AML-193 (cell line): ENCODE measurements at regions not wholly inside any gene's neighbourhood (a gene's known extent, or its start where the extent isn't known, plus 50 kb on each side); places are given as distances from the start of the nearest gene placed in this dataset.
"Not testable (repeated sequence)": the region's sequence is repeated elsewhere in the genome, so short reads cannot be mapped to it uniquely, and the experiment has no call there.

Experiments
- DNase-seq, 2 experiments: peaks; one replicate each; lab custom pipeline; 2025; lab: John Stamatoyannopoulos, UW

DNA sequence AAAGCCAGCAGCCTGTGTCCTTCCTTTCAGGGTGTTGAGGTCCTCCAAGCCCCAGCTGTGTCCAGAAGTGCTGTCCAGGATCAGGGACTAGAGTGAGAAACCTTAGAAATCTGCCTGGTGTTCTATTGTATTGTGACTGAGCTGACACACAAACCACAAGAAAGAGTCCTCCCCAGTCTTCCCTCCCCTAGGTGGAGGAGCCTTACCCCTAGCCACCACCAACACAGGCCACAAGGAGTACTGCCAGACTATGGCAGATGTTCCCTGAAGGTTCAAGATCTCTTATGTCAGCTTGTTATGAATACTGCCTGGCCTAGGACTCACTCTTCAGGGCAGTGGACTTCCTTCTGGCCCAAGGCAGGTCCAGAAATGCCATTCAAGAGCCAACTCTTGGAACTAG is 514.1 kb upstream of the PITX2 start:
- no peak for DNase-seq

GRCh38 chr4:111143510-111143909 is 520.6 kb upstream of the PITX2 start:
- DNase-seq = no peak

DNA sequence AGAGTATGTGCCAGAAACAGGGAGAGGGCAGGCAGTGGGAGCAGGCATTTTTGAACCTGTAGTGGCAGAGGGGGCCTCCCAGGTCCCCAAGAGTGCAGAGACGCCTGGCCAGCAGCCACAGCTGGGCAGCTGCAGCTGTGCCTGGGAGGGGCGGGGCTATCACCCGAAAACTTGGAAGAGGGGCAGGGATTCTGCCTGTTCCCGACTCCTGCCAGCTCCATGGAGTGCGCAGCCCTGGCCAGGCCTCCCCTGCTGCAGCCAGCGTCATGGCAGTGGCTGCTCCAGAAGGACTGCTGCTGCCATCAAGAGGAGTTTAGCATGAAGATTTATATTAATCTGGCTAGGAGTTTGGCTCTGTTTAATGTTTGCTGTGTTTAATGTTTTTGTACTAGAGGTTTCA is 532.1 kb upstream of the PITX2 start:
- DNase-seq = no peak

DNA sequence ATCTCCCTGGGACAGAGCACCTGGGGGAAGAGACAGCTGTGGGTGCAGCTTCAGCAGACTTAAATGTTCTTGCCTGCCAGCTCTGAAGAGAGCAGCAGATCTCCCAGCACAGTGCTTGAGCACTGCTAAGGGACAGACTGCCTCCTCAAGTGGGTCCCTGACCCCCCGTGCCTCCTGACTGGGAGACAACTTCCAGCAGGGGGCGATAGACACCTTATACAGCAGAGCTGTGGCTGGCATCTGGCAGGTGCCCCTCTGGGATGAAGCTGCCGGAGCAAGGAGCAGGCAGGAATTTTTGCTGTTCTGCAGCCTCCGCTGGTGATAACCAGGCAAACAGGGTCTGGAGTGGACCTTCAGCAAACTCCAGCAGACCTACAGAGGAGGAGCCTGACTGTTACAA is 541.7 kb upstream of the PITX2 start:
- not testable (repeated sequence) for DNase-seq

DNA sequence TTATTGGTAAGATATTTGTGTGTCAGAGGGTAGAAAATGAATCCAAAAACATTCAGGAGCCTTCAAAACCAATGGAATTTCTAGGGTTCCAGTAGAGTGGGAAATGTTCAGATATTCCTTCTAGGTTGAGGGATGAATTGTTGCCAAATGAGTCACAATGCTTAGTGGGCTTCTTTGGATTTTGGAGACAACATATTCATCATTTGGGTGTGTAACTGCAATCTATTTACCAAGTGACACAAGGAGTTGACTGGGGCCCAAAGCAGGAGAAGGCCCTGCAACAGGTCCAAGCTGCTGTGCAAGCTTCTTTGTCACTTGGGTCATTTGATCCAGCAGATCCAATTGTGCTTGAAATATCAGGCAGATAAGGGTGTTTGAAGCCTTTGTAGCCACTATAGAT is 551.5 kb upstream of the PITX2 start:
- no peak for DNase-seq

GRCh38 chr4:111178231-111178630 is 555.4 kb upstream of the PITX2 start:
- no peak for DNase-seq

DNA sequence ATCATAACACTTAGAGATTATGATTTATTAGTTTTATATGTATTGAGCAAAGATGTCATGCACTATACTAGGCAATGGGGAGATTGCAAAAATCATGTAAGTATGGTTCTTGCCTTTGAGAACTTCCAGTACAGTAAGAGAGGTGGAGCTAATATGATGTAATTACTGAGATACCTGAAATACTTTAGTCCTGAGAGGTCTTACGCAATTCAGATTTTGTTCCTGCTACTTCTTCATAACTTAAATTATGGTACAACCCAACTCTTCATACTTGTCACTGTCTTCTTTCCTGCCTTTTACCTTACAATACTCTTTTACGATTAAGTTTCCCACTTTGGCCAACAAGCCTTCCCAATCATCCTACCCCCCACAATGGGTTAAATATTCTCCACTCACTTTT is 564.2 kb upstream of the PITX2 start:
- DNase-seq = no peak

- no peak for DNase-seq
Observed at GRCh38 chr4:111198446-111198845, 575.6 kb upstream of the PITX2 start.

DNA sequence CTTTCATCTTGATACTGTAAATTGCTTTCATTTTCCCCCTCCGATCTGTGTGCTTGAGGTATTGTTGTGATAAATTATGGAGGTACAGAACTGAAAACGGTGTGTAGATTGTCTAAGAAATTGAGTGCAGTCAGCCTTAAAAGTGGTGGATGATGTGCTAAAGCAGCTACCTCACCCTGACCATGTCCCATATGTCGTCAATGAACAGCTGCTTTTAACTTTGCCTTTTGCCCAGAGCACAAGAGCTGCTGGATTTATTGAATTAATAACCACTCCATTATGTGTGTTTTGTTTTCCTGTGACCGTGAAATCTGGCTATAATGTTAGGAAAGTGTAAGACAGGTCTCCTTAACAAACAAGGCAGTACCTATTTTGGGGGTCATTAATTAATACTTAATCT is 581.9 kb upstream of the PITX2 start:
- DNase-seq = no peak

DNA sequence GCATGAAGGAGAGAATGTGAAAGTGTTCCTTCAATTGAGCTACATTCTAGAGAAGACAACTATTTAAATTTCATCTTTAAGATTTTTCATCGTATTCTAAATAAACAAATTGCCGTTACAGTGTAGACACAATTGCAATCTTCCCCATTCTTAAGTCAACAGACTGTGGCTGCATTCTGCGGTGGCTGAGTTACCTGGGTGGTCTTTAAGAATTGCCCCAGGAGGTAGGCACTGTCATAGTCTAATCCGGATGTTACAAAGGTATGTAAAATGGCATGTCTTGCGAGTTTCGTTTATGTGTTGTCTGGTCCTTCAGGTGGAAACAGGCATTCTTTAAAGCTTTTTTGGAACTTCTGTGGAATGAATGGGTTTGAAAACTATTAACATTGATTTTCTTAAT is 586.1 kb upstream of the PITX2 start:
- no peak for DNase-seq

DNA sequence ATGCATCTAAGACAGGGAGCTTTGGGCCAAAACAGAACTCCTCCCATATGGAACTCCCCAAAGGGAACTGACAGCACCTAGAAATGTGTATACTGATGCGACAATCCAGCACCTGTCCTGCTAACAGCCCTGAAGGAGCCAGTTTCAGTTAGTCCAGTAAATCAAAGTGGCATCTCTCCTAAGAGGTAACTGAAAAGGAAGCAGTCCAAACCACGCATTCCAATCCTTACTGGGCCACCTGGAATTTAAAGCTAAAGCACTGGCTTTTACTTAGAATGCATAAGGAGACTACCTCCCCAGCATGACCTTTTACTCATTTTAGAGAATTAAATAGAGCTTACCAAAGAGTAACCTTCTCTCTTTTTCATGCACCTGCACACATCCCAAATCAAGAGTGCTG is 586.8 kb upstream of the PITX2 start:
- DNase-seq = no peak

GRCh38 chr4:111210595-111210994 is 587.7 kb upstream of the PITX2 start:
- no peak for DNase-seq

DNA sequence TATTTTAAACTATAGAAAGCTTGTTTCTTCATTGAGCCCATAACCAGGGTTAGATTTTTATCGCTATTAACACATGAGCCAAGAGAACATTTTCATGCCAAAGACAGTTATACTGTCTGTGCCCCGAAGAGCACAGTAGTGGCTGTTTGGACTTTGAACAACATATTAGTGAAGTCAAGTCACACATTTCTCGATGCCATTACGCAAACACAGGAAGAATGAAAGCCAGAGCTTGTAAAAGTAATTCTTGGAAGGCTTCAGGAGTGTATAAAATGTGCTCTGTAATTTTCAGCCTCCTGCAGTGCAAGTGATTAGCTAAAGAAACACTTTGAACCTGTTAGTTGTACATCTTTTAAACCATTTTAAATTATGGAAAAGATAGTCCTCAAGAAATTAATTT is 590.7 kb upstream of the PITX2 start:
- DNase-seq = no peak

DNA sequence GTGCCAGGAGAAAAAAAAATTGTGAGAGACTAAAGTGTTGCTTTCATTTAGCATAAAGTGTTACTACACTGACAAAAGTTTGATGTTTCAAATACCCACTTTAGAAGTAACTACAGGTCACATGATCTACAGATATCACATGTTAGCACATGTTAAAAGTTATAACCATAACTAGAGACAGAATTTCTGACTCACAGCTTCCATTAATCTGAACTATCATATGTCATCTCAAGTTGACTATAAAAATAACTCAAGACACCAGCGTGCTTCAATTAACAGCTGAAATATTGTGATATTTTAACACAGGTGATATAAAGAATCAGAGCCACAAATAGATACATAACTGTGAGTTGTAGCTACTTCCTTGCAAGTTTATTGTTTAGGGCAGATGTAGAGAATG is 591.5 kb upstream of the PITX2 start:
- DNase-seq = no peak

DNA sequence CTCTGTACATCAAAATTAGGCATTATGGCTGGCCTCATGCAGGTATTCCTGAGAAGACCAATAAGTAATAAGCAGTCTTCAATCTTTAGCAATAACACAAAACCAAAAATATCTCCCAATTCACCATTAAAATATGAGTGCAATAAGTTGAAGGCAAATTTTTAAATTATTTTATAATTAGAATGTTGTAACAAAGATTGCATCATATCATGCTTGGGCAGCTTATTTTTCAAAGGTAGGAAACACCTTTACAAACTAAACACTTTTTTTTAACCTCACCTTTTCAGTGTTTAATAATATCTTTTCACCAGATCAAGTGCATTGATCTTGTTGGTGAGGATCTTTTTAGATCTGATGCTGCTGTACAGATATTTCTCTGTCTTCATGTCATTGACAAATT is 592.9 kb upstream of the PITX2 start:
- DNase-seq = no peak

- no peak for DNase-seq
Observed at GRCh38 chr4:111216791-111217190, 593.9 kb upstream of the PITX2 start.

DNA sequence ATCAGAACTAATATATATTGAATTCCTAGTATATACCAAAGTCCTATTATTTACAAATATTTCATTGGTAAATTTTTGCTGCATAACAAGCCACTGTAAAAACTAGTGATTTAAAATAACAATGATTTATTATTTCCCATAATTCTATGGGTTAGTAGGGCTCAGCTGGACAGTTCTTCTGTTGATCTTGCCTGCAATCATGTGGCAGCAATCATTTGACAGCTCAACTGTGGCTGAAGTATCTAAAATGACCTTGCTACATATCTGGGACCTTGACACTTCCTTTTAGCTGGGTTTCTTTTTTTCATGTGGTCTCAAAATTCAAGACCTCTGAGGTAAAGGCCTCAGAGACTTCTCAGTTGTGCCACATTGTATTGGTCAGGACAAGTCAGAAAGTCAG is 598.5 kb upstream of the PITX2 start:
- no peak for DNase-seq

DNA sequence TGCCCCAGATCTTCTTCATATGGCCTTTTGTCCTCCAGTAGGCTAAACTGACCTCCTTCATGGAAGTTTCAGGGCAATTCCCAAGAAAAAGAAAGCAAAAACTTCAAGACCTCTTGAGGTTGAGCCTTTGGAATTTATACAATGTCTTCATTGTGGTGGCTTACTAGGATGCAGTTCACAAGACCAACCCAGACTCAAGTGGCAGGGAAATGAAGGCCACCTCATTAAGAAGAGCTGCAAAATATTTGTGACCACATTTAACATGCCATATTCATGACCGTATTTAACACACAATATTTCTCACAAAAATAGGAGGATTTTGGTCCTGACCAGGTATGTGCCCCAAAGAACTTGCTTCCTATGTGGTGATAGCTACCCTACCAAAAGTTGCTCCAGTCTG is 605.5 kb upstream of the PITX2 start:
- DNase-seq = no peak

- DNase-seq = no peak
Observed at GRCh38 chr4:111228874-111229273, 606.0 kb upstream of the PITX2 start.

GRCh38 chr4:111230265-111230664 is 607.4 kb upstream of the PITX2 start:
- DNase-seq = no peak

DNA sequence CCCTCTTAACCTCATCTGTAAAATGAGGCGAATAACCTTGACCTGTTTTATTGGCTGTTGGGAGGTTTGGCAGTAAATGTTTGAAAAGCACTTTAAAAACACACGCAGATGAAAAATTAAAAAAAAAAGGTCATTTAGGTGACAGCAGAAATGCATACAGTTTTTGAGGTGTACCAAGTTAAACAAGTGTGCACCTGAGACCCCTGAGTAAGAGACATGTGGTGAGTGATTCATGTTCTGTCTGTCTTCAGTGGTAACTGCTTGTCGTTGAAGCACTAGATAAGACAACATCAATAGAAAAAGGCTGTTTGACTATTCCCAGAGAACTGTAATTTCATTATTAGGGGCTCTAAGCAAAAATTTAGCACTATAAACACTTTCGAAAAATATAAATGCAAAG is 608.4 kb upstream of the PITX2 start:
- no peak for DNase-seq

GRCh38 chr4:111234939-111235338 is 612.1 kb upstream of the PITX2 start:
- DNase-seq = no peak

DNA sequence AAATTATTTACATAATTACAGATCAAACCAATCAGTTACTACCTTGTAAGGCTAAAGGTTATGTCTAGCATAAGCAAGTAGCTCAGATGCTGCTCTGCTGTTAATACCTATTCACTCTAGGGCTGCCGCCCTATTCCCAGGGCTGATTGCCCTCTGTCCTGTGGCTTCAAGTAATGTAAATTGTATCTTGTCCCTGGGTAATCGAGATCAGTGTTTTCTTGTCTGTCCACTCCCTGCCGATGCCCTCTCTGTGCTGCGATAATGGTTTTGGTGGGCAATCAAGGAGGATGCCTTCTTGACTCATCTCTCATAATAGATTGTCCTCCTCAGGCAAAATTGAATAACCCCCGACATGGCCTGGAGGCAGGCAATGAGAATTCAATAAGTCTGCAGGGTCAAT is 641.0 kb upstream of the PITX2 start:
- DNase-seq = no peak

GRCh38 chr4:111266937-111267336 is 644.1 kb upstream of the PITX2 start:
- no peak for DNase-seq

DNA sequence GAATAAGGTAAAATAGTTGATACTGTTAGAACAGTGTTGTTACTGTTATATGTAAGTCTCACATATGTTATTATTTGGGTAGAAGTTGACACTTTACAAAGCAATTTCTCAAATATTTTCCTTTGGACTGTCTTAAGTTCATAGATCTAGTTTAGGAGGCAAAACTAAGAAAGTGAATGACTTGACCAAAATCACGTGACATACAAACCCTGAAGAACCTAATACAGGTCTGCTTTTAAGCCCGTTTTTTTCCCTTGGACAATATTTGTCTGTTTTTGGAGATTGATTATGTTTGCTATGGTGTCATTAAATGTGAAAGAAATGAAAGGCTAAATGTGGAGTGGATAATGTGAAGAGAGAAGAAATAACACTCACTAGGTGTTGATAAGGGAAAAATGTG is 644.9 kb upstream of the PITX2 start:
- DNase-seq = no peak
